ENCODE measurements at regions not wholly inside any gene's neighbourhood (a gene's known extent, or its start where the extent isn't known, plus 50 kb on each side); places are given as distances from the start of the nearest gene placed in this dataset.

GRCh38 chr12:46484396-46485061, 112.0 kb upstream of the SLC38A2 start:
- TF ChIP-seq SUZ12 (IDR thresholded peaks at IDR 0.05) (no peak), FOXM1 (IDR thresholded peaks at IDR 0.05; ENCODE audit: borderline replicate concordance) (no peak), HDGF (IDR thresholded peaks at IDR 0.05; ENCODE audit: borderline replicate concordance) (no peak), ZNF384 (IDR thresholded peaks at IDR 0.05) (no peak), TARDBP (IDR thresholded peaks at IDR 0.05) (no peak), BHLHE40 (IDR thresholded peaks at IDR 0.05; ENCODE audit: borderline replicate concordance) (no peak), SP1 (IDR thresholded peaks at IDR 0.05) (no peak), FOXA1 (IDR thresholded peaks at IDR 0.05) (no peak), FOXK2 (IDR thresholded peaks at IDR 0.05) (no peak), CTBP1 (IDR thresholded peaks at IDR 0.05; ENCODE audit: borderline replicate concordance) (no peak)

Measured in HEK293T (cell line).